ENCODE measurements at regions not wholly inside any gene's neighbourhood (a gene's known extent, or its start where the extent isn't known, plus 50 kb on each side); places are given as distances from the start of the nearest gene placed in this dataset.

DNA sequence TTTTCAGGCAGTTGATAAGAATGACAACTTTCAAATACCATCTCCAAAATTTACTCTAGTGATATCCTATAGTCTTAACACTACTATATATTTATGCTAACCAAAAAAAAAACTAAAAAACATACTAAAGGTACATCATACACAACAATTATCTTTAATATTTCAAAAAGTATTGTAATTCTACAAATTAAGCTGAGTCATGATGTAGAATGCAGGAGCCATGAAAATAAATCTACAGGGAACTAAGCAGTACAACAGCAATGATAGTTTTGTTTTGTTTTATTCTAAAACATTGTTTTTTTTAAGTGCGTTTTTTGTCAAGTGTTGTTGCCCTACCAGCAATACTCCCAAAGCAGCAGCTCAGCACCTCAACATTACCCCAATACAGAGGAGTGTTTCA is 314.3 kb downstream of the FSIP2 start:
- Histone ChIP-seq H3K27me3 (no peaks in the 10 kb centered on the region), H3K9me3 (no peaks in the 10 kb centered on the region), H3K36me3 (no peaks in the 10 kb centered on the region), H3K4me1 (no peaks in the 10 kb centered on the region), H3K27ac (no peak overlapping the region), H3K4me3 (no peak overlapping the region)
- intact Hi-C loops (cut with DNase I): no loop called here
- 89 to 93% methylated on average over 1 of the region's 1 CpG for WGBS, 2 donors
- DNase-seq: no peak
- TF ChIP-seq, protein P1, sequence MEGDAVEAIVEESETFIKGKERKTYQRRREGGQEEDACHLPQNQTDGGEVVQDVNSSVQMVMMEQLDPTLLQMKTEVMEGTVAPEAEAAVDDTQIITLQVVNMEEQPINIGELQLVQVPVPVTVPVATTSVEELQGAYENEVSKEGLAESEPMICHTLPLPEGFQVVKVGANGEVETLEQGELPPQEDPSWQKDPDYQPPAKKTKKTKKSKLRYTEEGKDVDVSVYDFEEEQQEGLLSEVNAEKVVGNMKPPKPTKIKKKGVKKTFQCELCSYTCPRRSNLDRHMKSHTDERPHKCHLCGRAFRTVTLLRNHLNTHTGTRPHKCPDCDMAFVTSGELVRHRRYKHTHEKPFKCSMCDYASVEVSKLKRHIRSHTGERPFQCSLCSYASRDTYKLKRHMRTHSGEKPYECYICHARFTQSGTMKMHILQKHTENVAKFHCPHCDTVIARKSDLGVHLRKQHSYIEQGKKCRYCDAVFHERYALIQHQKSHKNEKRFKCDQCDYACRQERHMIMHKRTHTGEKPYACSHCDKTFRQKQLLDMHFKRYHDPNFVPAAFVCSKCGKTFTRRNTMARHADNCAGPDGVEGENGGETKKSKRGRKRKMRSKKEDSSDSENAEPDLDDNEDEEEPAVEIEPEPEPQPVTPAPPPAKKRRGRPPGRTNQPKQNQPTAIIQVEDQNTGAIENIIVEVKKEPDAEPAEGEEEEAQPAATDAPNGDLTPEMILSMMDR (IDR thresholded peaks at IDR 0.05): no peak
- TF ChIP-seq POLR2A (IDR thresholded peaks at IDR 0.05): no peak

GRCh38 chr2:186058614-186059013 is 320.0 kb downstream of the FSIP2 start:
- Histone ChIP-seq H3K36me3 (no peaks in the 10 kb centered on the region), H3K4me3 (no peak overlapping the region), H3K9me3 (no peaks in the 10 kb centered on the region), H3K4me1 (peaks cover 0 to 8% (median 0%) of the 10 kb centered on the region in 3 donors), H3K27ac (no peak overlapping the region), H3K27me3 (no peaks in the 10 kb centered on the region)
- intact Hi-C loops (cut with DNase I): no loop called here
- TF ChIP-seq, protein P1 (IDR thresholded peaks at IDR 0.05): no peak
- no peak for TF ChIP-seq POLR2A (IDR thresholded peaks at IDR 0.05)
- DNase-seq: no peak
- WGBS, 2 donors: 85 to 89% methylated on average over 3 of the region's 3 CpGs

- 0 to 17% methylated on average over 1 of the region's 1 CpG for WGBS, 2 donors
Observed at GRCh38 chr2:186059096-186059495, 320.5 kb downstream of the FSIP2 start.

GRCh38 chr2:186060744-186061440 is 322.3 kb downstream of the FSIP2 start:
- H3K36me3 ChIP-seq: no peaks in the 10 kb centered on the region
- H3K4me1 ChIP-seq: peaks cover 0 to 8% (median 0%) of the 10 kb centered on the region in 3 donors
- H3K27me3 ChIP-seq: no peaks in the 10 kb centered on the region
- DNase-seq: no peak
- no peak overlapping the region for H3K4me3 ChIP-seq
- no peaks in the 10 kb centered on the region for H3K9me3 ChIP-seq
- TF ChIP-seq, protein P1 (IDR thresholded peaks at IDR 0.05): no peak
- TF ChIP-seq POLR2A (IDR thresholded peaks at IDR 0.05): no peak
- H3K27ac ChIP-seq: no peak overlapping the region
- intact Hi-C loops (cut with DNase I): no loop called here

More at GRCh38 chr2:186059096-186059495, 320.5 kb downstream of the FSIP2 start:
- intact Hi-C loops (cut with DNase I): no loop called here
- no peaks in the 10 kb centered on the region for H3K27me3 ChIP-seq
- no peak overlapping the region for H3K27ac ChIP-seq
- H3K36me3 ChIP-seq: no peaks in the 10 kb centered on the region
- no peak overlapping the region for H3K4me3 ChIP-seq
- no peak for DNase-seq
- peaks cover 0 to 8% (median 0%) of the 10 kb centered on the region in 3 donors for H3K4me1 ChIP-seq
- H3K9me3 ChIP-seq: no peaks in the 10 kb centered on the region
- TF ChIP-seq, protein P1 (IDR thresholded peaks at IDR 0.05): no peak

DNA sequence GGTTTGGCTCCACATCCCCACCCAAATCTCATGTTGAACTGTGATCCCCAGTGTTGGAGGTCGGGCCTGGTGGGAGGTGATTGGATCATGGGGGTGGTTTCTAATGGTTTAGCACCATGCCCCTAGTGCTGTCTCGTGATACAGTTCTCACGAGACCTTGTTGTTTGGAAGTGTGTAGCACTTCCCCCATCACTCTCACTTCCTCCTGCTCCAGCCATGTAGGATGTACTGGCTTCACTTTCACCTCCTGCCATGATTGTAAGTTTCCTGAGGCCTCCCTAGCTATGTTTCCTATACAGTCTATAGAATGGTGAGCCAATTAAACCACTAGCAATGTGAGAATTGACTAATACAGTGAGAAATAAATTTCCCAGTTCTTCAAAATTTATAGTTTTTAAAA is 325.9 kb downstream of the FSIP2 start:
- 61 to 84% methylated on average over 3 of the region's 3 CpGs for WGBS, 2 donors
- Histone ChIP-seq H3K9me3 (no peaks in the 10 kb centered on the region), H3K36me3 (no peaks in the 10 kb centered on the region), H3K27me3 (no peaks in the 10 kb centered on the region), H3K4me1 (no peaks in the 10 kb centered on the region), H3K27ac (no peak overlapping the region), H3K4me3 (no peak overlapping the region)
- TF ChIP-seq, protein P1 (IDR thresholded peaks at IDR 0.05): no peak
- TF ChIP-seq POLR2A (IDR thresholded peaks at IDR 0.05): no peak
- no peak for DNase-seq
- intact Hi-C loops (cut with DNase I): no loop called here

All from esophagus squamous epithelium (tissue), 5 donors.